Gastrocnemius medialis (tissue), 4 donors: ENCODE measurements at regions not wholly inside any gene's neighbourhood (a gene's known extent, or its start where the extent isn't known, plus 50 kb on each side); places are given as distances from the start of the nearest gene placed in this dataset.

Source experiments
- CTCF ChIP-seq, 5 experiments: fragments of 450-650 bp in 3 of 5; fragments of 200-600 bp in 2 of 5; sonication (generic) in 2 of 5; IDR thresholded peaks in 4 of 5; conservative IDR thresholded peaks in 1 of 5; 1 replicate in 4 of 5; 2 replicates in 1 of 5; pipeline ENCODE4 v1.5.1; 2016 to 2019; ENCODE audit warnings: antibody characterized with exemption in 5 of 5, mild to moderate bottlenecking in 3 of 5, moderate library complexity in 3 of 5
- POLR2A ChIP-seq, 2 donors: fragments of 450-650 bp; IDR thresholded peaks; one replicate each; pipeline ENCODE4 v1.6.1; 2017; ENCODE audit warnings: antibody characterized with exemption in 2 of 2, mild to moderate bottlenecking in 2 of 2, moderate library complexity in 2 of 2

- TF ChIP-seq CTCF (IDR thresholded peaks at IDR 0.05 in 4 of 5, conservative IDR thresholded peaks at IDR 0.05 in 1 of 5), result no peak
- no peak for TF ChIP-seq POLR2A (IDR thresholded peaks at IDR 0.05)
Measured at GRCh38 chr17:72426321-72426720, 305.5 kb downstream of the SOX9 start.
